ENCODE measurements at regions not wholly inside any gene's neighbourhood (a gene's known extent, or its start where the extent isn't known, plus 50 kb on each side); places are given as distances from the start of the nearest gene placed in this dataset.

DNA sequence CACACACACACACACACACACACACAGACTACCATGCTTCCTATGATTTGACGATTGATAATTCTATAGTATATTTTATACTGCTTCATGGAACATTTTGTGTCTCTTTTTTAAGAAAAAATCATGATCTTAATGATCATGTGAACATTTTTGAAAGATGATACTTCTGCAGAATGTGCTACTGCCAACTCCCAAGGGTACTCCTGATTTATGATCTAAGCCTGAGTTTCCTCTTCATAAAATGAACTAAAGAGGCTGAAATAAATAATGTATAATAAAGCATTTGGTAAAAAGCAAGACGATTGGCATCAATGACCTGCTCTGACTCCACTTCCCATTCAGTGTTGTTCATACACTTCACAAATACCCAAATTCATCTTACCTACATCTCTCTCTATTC lies 333.8 kb upstream of the RBMS3 start:
- DNase-seq (ENCODE audit: extremely low spot score) = no peak
- ChIA-PET CTCF (no interaction called here), POLR2A (no interaction called here)
- TF ChIP-seq L3MBTL2 (conservative IDR thresholded peaks at IDR 0.05) (no peak), SP1 (IDR thresholded peaks at IDR 0.05) (no peak), ARNT (IDR thresholded peaks at IDR 0.05) (no peak), FOXA1 (IDR thresholded peaks at IDR 0.05) (no peak), CTBP1 (IDR thresholded peaks at IDR 0.05; ENCODE audit: borderline replicate concordance) (no peak), BHLHE40 (IDR thresholded peaks at IDR 0.05; ENCODE audit: borderline replicate concordance) (no peak), SUZ12 (IDR thresholded peaks at IDR 0.05) (no peak), FOXM1 (IDR thresholded peaks at IDR 0.05; ENCODE audit: borderline replicate concordance) (no peak), HDGF (IDR thresholded peaks at IDR 0.05; ENCODE audit: borderline replicate concordance) (no peak), ELF4 (IDR thresholded peaks at IDR 0.05) (no peak), TARDBP (IDR thresholded peaks at IDR 0.05) (no peak), FOXK2 (IDR thresholded peaks at IDR 0.05) (no peak), NFRKB (IDR thresholded peaks at IDR 0.05) (no peak), ZNF384 (IDR thresholded peaks at IDR 0.05) (no peak), LEF1 (IDR thresholded peaks at IDR 0.05; ENCODE audit: borderline replicate concordance) (no peak)
- TF ChIP-seq, protein P1, sequence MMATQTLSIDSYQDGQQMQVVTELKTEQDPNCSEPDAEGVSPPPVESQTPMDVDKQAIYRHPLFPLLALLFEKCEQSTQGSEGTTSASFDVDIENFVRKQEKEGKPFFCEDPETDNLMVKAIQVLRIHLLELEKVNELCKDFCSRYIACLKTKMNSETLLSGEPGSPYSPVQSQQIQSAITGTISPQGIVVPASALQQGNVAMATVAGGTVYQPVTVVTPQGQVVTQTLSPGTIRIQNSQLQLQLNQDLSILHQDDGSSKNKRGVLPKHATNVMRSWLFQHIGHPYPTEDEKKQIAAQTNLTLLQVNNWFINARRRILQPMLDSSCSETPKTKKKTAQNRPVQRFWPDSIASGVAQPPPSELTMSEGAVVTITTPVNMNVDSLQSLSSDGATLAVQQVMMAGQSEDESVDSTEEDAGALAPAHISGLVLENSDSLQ (IDR thresholded peaks at IDR 0.05) = no peak

DNA sequence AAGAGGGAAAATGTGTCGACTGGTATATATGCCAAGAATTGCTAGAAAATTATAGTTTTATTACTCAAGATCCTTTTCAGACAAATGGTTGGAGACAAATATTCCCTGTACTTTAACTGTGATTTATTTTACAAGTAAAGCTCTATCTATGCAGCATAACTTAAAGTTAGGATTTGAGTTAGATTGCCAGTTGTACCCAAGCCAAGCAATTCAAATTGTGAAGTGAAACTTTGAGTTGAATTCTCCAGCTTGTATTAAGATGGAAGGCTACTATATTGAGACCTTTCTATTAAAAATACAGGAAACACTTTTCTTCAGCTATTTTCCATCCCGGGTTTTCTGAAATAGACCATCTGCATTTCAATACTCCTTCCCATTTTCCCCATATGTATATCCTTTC lies 333.1 kb upstream of the RBMS3 start:
- CTCF ChIA-PET = no interaction called here
- POLR2A ChIA-PET = no interaction called here
- TF ChIP-seq CTBP1 (IDR thresholded peaks at IDR 0.05; ENCODE audit: borderline replicate concordance) = no peak
- no peak for TF ChIP-seq ARNT (IDR thresholded peaks at IDR 0.05)
- no peak for TF ChIP-seq ZNF384 (IDR thresholded peaks at IDR 0.05)
- TF ChIP-seq NFRKB (IDR thresholded peaks at IDR 0.05) = no peak
- no peak for TF ChIP-seq SUZ12 (IDR thresholded peaks at IDR 0.05)
- no peak for TF ChIP-seq FOXK2 (IDR thresholded peaks at IDR 0.05)
- TF ChIP-seq, protein P1 (IDR thresholded peaks at IDR 0.05) = no peak
- TF ChIP-seq L3MBTL2 (conservative IDR thresholded peaks at IDR 0.05) = no peak
- no peak for TF ChIP-seq SP1 (IDR thresholded peaks at IDR 0.05)
- DNase-seq (ENCODE audit: extremely low spot score) = no peak

DNA sequence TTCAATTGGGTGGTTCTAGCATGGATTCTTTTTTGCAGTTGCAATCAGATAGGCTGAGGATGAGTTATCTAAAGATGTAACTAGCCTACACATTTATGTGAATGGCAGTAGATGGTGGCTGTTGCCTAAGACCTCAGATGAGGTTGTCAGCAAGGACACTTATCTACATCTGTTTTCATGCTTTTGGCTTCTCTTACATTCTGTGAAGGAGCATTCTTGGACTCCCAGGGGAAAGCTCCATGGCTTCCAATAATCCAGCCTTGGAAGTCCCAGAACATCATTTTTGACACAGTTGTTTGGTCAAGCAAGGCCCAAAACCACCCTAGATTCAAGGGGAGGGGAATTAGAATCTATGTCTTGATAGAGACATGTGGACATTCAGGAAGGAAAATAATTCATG lies 332.2 kb upstream of the RBMS3 start:
- TF ChIP-seq ZNF384 (IDR thresholded peaks at IDR 0.05) (no peak), ARNT (IDR thresholded peaks at IDR 0.05) (no peak), FOXK2 (IDR thresholded peaks at IDR 0.05) (no peak), TARDBP (IDR thresholded peaks at IDR 0.05) (no peak), FOXM1 (IDR thresholded peaks at IDR 0.05; ENCODE audit: borderline replicate concordance) (no peak), CTBP1 (IDR thresholded peaks at IDR 0.05; ENCODE audit: borderline replicate concordance) (no peak), SUZ12 (IDR thresholded peaks at IDR 0.05) (no peak), FOXA1 (IDR thresholded peaks at IDR 0.05) (no peak), SP1 (IDR thresholded peaks at IDR 0.05) (no peak), NFRKB (IDR thresholded peaks at IDR 0.05) (no peak), ELF4 (IDR thresholded peaks at IDR 0.05) (no peak), HDGF (IDR thresholded peaks at IDR 0.05; ENCODE audit: borderline replicate concordance) (no peak)
- TF ChIP-seq, protein P1 (IDR thresholded peaks at IDR 0.05) = no peak
- CTCF ChIA-PET = no interaction called here
- POLR2A ChIA-PET = no interaction called here
- DNase-seq (ENCODE audit: extremely low spot score) = no peak

DNA sequence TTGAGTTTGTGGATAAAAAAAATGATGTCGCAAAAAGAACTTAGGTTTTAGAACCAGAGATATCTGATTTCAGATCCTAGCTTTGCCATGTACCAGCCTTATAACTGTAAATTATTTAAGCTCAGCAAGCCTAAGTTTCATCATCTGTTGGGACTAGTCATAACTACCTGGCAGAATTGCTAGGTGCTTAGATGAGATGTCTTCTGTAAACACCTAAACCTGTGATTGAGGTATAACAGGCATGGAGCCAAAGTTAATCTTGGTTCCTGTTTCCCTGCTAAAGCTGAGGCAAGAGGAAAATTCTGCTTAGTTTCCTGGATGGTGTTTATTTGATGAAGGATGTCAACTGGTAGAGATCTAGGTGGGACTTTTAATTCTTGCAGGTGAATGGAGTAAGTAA lies 331.3 kb upstream of the RBMS3 start:
- DNase-seq (ENCODE audit: extremely low spot score) = no peak
- TF ChIP-seq NFRKB (IDR thresholded peaks at IDR 0.05) = no peak
- no peak for TF ChIP-seq SUZ12 (IDR thresholded peaks at IDR 0.05)
- TF ChIP-seq FOXM1 (IDR thresholded peaks at IDR 0.05; ENCODE audit: borderline replicate concordance) = no peak
- no peak for TF ChIP-seq FOXK2 (IDR thresholded peaks at IDR 0.05)
- TF ChIP-seq TARDBP (IDR thresholded peaks at IDR 0.05) = no peak
- TF ChIP-seq ARNT (IDR thresholded peaks at IDR 0.05) = no peak
- no peak for TF ChIP-seq LEF1 (IDR thresholded peaks at IDR 0.05; ENCODE audit: borderline replicate concordance)
- TF ChIP-seq CTBP1 (IDR thresholded peaks at IDR 0.05; ENCODE audit: borderline replicate concordance) = no peak
- POLR2A ChIA-PET = no interaction called here
- CTCF ChIA-PET = no interaction called here

DNA sequence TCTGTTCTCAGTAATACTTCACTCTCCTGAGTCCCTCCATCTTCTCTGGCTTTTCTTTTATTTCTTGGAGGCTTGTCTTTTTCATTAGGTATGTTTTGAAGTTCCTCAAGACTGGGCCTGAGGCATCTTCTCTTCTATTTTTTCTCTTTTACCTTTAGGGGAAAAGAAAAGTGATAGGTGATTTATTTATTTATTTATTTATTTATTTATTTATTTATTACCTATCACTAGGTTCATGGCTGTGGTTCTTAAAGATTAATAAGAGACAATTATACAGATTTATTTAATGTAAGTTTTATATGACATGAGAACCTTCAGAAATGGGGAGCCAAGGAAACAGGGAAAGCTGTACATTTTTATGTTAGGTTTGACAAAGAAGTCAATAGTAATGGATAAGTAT lies 330.3 kb upstream of the RBMS3 start:
- CTCF ChIA-PET = no interaction called here
- TF ChIP-seq FOXK2 (IDR thresholded peaks at IDR 0.05) (no peak), TARDBP (IDR thresholded peaks at IDR 0.05) (no peak), HDGF (IDR thresholded peaks at IDR 0.05; ENCODE audit: borderline replicate concordance) (no peak), FOXM1 (IDR thresholded peaks at IDR 0.05; ENCODE audit: borderline replicate concordance) (no peak), LEF1 (IDR thresholded peaks at IDR 0.05; ENCODE audit: borderline replicate concordance) (no peak), ELF4 (IDR thresholded peaks at IDR 0.05) (no peak), SP1 (IDR thresholded peaks at IDR 0.05) (no peak), FOXA1 (IDR thresholded peaks at IDR 0.05) (no peak), ZNF384 (IDR thresholded peaks at IDR 0.05) (no peak), L3MBTL2 (conservative IDR thresholded peaks at IDR 0.05) (no peak)
- TF ChIP-seq, protein P1 (IDR thresholded peaks at IDR 0.05) = no peak
- DNase-seq (ENCODE audit: extremely low spot score) = no peak
- POLR2A ChIA-PET = no interaction called here

DNA sequence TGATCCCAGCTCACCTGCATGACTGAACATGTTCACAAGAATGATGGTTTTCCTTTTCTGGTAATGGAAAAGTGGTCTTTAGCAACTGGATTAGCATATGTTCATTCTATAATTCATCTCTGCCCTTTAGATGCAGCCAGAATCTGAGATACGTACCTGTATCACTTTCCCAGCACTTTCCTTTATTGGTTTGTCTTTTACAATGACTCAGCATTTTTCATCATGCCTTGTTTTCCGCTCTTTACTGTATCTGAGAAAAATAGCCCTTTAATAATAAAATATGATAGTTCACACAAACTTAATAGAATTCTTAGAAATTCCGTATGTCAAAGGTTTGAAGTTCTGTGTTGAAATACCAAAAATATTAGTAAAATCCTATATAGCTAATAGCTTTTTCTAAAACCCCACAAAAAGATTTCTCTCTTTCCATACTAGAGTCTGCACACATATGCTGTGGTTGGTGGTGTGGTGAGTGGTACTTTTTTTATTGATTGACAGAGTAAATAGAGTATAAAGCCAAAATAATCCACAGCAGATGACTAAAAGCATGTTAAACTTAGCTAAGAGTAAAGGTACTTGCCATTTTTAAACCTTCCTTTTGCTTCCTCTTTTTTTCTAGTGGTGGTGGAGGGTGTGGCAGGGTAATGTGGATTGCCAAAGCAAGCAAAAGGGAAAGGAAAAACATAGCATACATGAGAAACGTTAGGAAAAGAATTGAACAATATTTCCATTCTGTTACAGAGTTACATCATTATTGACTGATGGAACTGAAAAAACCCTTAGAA lies 328.9 kb upstream of the RBMS3 start:
- CTCF ChIA-PET = no interaction called here
- no peak for DNase-seq (ENCODE audit: extremely low spot score)
- POLR2A ChIA-PET = no interaction called here
- TF ChIP-seq HDGF (IDR thresholded peaks at IDR 0.05; ENCODE audit: borderline replicate concordance) (no peak), SUZ12 (IDR thresholded peaks at IDR 0.05) (no peak), CTBP1 (IDR thresholded peaks at IDR 0.05; ENCODE audit: borderline replicate concordance) (no peak), TARDBP (IDR thresholded peaks at IDR 0.05) (no peak), FOXA1 (IDR thresholded peaks at IDR 0.05) (no peak), FOXM1 (IDR thresholded peaks at IDR 0.05; ENCODE audit: borderline replicate concordance) (no peak), L3MBTL2 (conservative IDR thresholded peaks at IDR 0.05) (no peak), NFRKB (IDR thresholded peaks at IDR 0.05) (no peak), SP1 (IDR thresholded peaks at IDR 0.05) (no peak), LEF1 (IDR thresholded peaks at IDR 0.05; ENCODE audit: borderline replicate concordance) (no peak), ELF4 (IDR thresholded peaks at IDR 0.05) (no peak), FOXK2 (IDR thresholded peaks at IDR 0.05) (no peak), ZNF384 (IDR thresholded peaks at IDR 0.05) (no peak), BHLHE40 (IDR thresholded peaks at IDR 0.05; ENCODE audit: borderline replicate concordance) (no peak), ARNT (IDR thresholded peaks at IDR 0.05) (no peak)
- TF ChIP-seq, protein P1 (IDR thresholded peaks at IDR 0.05) = no peak

All from HEK293T (cell line).